HT1080 (cell line): ENCODE measurements at regions not wholly inside any gene's neighbourhood (a gene's known extent, or its start where the extent isn't known, plus 50 kb on each side); places are given as distances from the start of the nearest gene placed in this dataset.

Source experiments
- DNase-seq: peaks from one replicate; pipeline ENCODE4 v3.0.0-alpha.2; 2015; ENCODE audit warnings: low read depth

DNA sequence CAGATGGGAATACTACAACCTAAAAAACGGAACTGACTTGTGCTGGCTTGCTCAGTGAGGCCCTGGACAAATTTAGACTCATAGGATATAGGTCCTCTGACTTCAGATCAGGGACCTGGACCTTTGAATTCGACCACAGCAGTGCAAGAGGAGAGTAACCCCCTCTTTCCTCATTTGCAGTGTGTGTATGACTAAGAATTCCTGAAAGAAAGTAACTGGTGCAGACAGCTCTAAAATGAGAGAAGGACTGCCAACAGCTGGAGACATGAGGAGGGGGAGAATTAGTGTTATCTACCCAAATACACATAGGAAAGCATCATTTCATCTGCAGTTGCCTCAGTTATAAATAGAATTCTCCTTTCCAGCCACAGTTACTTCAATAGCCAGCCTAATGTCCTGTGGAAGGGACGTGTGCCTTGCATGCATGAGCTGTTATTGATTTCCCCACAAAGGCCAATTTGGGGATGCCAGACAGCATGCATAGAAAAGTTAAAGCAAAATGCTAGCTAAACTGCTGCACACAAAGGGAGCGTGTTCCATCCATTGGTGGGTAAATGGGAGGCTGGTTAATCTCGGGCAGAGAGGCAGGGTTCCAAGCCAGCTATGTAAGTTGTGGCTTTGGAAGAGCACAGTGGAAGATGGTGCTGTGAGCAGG lies 442.7 kb downstream of the CDK5RAP2 start:
- DNase-seq: no peak

GRCh38 chr9:120136696-120137095 lies 443.3 kb downstream of the CDK5RAP2 start:
- DNase-seq: peak; percentile 39

GRCh38 chr9:120117081-120117480 lies 462.9 kb downstream of the CDK5RAP2 start:
- DNase-seq: no peak

DNA sequence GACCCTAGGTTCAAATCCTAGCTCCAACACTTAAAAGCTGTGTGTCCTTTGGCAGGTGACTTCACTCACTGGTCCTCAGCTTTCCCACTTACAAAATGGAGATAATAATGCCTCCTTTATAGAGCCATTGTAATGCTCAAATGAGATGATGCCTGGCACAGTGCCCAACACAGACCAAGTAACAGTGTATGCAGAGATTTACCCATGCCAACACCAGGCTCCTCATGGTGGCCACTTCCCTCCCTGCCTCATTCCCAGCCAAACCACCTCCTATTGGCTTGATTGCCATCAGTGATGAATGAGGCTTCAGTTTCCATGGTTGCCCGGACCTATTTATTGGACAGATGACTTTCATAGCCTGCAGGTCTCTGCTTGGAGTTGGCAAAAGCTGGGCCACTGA lies 469.4 kb downstream of the CDK5RAP2 start:
- DNase-seq: no peak

- peak; percentile 20 for DNase-seq
These were observed 470.7 kb downstream of the CDK5RAP2 start for GRCh38 chr9:120109242-120109641.

DNA sequence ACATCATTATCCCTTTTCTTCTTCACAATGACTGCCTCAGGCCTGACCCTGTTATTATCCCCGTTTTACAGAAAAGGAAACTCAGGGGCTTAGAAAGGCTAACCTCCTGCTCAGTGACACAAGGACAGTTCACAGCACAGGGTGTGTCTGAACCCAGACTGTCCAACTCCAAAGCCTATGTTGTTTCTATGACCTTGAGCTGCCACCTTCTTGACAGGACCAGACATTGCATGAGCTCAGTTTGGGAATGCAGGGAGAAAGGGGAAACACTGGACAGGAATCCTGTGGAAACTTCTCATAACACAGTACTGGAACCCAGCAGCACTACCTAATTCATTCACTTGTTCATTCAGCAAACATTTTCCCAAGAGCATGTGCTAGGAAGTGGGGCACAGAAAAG lies 472.8 kb downstream of the CDK5RAP2 start:
- DNase-seq: no peak

DNA sequence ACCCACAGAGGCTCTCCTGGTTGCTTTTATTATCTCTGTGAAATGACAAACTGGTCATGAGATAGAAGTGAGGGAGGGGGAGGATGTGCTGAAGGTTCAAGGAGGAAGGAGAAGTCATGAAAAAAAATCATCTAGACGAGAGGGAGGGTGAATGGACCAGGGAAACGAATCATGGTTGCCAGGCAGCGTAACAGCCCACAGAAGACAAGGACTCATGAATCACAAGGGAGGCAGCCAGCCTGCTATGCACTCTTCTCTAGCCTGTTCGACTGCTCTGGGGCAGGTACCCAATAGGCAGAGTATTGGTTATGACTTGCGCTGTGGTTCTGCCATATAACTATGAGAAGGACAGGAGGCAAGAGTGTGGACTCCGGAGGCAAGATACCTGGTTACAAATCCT lies 475.2 kb downstream of the CDK5RAP2 start:
- peak; percentile 13 for DNase-seq

- no peak for DNase-seq
These were observed 479.4 kb downstream of the CDK5RAP2 start for GRCh38 chr9:120100595-120100994.

DNA sequence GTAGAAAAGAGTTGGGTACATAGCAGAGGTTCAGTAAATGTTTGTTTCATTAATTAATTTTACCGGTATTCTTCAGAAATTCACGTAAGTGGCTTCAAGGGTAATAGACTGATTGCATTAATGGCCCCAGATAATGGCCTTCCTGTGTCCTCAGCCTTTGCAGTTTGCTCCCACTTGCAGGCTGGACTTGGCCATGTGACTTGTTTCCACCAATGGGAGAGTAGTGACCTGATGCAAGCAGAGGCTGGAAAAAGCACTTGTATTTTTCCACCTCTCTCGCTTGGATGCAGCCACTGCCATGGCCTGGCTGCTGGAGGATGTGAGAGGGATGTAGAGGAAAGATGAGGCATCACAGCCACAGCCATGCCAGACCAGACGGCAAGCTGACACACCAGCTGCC lies 480.9 kb downstream of the CDK5RAP2 start:
- DNase-seq: peak; percentile 10

GRCh38 chr9:120098584-120098983 lies 481.4 kb downstream of the CDK5RAP2 start:
- no peak for DNase-seq

DNA sequence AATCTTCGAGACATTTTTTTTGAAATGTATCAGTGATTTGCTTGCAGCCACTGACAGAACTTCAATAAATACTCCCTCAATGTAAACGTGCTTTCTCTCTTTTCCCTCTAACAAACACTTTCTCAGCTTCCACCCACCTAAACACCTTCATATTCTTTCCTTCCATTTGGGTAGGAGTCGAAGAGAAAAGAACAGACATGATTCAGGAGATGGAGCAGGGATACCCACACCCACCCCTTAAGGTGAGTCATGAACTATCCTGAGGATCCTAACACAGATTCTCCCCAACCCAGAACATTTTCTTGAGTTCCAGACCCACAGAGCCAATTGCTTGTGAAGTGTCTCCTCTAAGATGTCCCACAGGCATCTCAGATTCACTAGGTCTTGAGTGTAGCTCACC lies 488.8 kb downstream of the CDK5RAP2 start:
- no peak for DNase-seq

DNA sequence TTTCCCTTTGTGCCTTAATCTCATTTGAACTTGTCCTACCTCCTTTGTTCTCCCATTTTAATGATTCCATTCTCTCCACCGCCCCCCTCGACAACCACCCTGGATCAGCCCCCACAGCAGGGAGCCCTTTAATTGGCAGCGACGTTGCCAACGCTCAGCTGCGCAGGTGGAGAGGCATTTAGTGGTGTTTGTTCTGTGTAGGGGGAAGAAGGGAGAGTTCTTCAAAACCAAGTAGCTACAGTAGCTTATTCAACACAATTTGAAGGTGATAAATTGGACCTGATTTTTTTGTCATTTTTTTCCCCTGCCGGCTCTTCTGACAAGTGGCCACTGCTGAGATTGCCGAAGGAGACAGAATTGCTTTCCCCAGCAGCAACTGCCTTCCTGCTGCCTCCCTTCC lies 499.1 kb downstream of the CDK5RAP2 start:
- no peak for DNase-seq

GRCh38 chr9:120078112-120078511 lies 501.9 kb downstream of the CDK5RAP2 start:
- no peak for DNase-seq

DNA sequence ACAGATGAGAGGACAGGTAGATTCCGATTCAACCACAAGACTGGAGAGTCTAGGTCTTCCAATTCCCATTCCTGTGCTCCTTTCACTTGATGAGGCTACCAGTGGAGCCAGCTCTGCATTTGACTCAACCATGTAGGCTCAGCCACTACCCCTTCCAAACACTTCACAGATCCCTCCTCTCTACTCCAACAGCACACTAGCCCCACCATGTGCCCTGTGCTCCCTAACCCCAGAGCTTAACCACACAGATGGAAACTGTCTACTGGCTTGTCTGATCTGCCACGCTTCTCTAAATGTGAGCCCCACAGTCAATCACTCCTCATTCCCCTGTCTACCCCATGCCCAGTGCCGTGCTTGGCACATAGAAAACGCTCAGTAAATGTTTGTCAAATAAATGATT lies 508.2 kb downstream of the CDK5RAP2 start:
- DNase-seq: no peak

- no peak for DNase-seq
These were observed 513.7 kb downstream of the CDK5RAP2 start for GRCh38 chr9:120066315-120066714.

DNA sequence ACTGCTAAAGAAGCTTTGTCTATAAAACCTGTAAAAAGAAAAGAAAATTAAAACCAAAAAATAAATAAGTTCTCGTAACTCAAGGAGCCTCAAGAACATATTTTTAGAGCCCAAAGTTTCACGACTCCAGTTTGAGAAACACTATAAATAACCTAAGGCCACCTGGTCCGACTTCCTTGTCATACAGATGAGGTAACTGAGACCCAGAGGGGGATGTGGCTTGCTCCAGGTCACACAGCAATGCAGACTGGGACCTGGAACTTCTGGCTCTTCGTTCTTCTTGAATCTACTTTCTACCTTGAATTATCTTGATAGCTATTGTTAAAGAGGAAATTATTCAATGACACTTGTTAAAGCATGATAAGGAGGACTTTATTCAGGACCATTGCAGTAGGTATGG lies 514.8 kb downstream of the CDK5RAP2 start:
- DNase-seq: no peak

- no peak for DNase-seq
These were observed 535.0 kb downstream of the CDK5RAP2 start for GRCh38 chr9:120045011-120045410.

DNA sequence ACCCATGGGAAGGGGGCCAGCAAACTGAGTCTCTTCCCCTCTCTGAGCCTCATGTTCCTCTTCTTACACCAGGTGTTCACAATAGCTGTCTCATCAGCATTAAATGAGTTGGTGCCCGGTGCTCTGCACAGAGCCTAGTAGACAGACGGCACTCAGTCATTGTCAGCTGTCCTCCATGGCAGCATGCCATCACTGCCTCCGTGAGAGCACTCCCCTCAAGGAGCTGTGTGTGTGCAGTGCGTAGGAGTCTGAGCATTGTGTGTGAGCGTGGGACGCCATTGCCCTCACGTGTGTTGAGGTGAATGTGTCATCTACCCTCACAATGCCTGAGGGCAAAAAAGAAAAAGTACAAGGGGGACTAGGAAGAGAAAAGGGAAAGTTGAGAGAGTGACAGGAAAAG lies 536.5 kb downstream of the CDK5RAP2 start:
- DNase-seq: peak; percentile 28

DNA sequence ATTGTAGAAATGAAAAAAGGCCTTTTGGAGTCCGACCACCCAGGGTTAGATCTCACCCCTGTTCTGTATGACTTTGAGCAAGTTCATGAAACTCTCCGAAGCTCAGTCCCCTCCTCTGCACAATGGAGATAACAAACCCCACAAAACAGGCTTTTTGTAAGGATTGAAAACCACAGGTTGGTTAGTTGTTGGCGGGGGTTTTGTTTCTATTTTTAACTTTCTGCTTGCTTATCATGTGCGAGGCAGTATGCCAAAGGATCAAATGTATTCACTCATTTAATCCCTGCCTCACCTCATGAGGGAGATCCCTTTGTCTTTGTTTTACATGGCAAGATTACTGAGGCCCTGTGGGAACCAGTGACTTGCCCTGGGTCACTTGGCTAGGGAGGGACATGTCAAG lies 539.1 kb downstream of the CDK5RAP2 start:
- DNase-seq: no peak

DNA sequence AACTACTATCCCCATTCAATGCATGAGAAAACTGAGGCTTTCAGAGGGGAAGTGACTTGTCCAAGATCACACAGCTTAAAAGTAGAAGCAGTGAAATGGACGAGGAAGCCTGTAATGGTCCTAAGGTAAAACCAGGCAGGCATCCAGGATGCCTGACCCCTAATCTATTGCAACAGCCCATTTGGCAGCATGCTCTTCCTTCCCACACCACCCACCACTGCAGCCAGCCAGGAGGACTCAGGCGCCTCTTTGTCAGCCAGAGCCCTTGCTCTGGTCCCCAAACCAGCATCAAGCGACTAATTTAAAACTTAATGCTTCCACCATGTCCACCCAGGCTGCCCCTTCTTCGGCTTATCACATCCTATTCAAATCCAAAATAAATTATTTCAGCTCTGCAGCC lies 541.6 kb downstream of the CDK5RAP2 start:
- DNase-seq: no peak

DNA sequence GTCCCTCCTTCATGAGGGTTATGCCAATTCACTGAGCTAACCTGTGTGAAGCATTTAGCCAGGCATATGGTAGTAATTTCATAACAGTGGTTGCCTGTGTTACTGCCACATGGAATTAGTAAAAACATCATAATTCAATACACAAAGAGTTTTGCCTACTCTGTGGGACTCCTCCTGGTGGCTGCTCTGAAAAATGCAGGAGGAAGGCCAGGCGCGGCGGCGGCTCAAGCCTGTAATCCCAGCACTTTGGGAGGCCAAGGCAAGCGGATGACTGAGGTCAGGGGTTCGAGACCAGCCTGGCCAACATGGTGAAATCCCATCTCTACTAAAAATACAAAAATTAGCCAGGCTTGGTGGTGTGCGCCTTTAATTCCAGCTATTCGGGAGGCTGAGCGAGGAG lies 547.3 kb downstream of the CDK5RAP2 start:
- DNase-seq: no peak

DNA sequence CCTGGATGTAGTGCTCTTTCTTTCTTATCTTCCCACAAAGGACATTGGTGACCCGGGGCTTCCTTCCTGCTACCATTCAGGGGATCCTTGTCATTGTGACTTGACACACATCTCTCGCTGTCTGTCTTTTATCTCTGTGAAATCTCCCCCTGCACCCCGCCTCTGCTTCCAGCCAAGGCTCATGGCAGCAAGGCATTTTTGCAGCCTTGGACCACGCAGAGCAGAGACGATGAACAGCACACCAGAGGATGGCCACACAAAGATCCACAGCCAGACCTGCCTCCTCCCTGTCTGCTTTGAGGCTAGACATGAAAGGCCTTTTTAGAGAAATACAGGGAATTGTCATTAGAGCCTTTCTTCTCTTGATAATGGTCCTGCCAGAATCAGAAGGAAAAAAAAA lies 549.1 kb downstream of the CDK5RAP2 start:
- no peak for DNase-seq

- DNase-seq: no peak
These were observed 561.4 kb downstream of the CDK5RAP2 start for GRCh38 chr9:120018550-120018949.

DNA sequence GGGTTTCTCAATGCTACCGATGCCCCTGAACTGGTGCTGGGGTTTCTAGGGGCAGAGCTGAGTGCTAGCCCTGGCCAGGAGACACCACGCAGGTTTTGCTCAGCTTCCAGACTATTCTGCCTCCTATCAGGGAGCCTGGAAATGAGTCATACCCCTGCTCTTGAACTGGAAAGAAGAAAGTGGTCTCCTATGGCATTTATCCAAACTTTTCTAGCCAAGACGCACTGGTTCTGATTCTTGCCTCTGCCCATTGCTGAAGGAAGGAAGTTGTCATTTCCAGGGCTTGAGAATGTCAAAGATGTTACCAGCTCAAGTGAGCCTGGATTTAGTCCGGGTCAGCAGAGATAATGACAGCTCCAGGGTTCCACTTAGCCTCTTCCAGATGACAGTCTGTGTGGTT lies 561.9 kb downstream of the CDK5RAP2 start:
- DNase-seq: peak; percentile 13
